HG03342 (cell line): ENCODE measurements at regions not wholly inside any gene's neighbourhood (a gene's known extent, or its start where the extent isn't known, plus 50 kb on each side); places are given as distances from the start of the nearest gene placed in this dataset.

ENCODE experiments used
- ATAC-seq: cut with Tn5 transposase; IDR thresholded peaks from one replicate; pipeline ENCODE4 v1.9.1; 2021; ENCODE audit warnings: mild to moderate bottlenecking, moderate library complexity; ENCODE audit not compliant: unreplicated experiment

- no peak for ATAC-seq
These were observed 123.7 kb upstream of the CTBP2 start for GRCh38 chr10:125283836-125284614.

GRCh38 chr10:125283191-125283835, 123.0 kb upstream of the CTBP2 start:
- no peak for ATAC-seq

- ATAC-seq, result no peak
These were observed 120.7 kb upstream of the CTBP2 start for GRCh38 chr10:125281091-125281490.

- no peak for ATAC-seq
These were observed 115.8 kb upstream of the CTBP2 start for GRCh38 chr10:125276133-125276532.

- ATAC-seq, result no peak
These were observed 114.6 kb upstream of the CTBP2 start for GRCh38 chr10:125274961-125275360.

GRCh38 chr10:125273023-125273422, 112.7 kb upstream of the CTBP2 start:
- ATAC-seq, result no peak

- ATAC-seq, result no peak
These were observed 109.4 kb upstream of the CTBP2 start for GRCh38 chr10:125269716-125270115.

- ATAC-seq, result no peak
These were observed 106.6 kb upstream of the CTBP2 start for GRCh38 chr10:125266966-125267365.

GRCh38 chr10:125266541-125266940, 106.2 kb upstream of the CTBP2 start:
- no peak for ATAC-seq

GRCh38 chr10:125265579-125265955, 105.2 kb upstream of the CTBP2 start:
- ATAC-seq, result no peak

GRCh38 chr10:125264757-125265578, 104.6 kb upstream of the CTBP2 start:
- ATAC-seq, result no peak

- ATAC-seq, result no peak
These were observed 103.7 kb upstream of the CTBP2 start for GRCh38 chr10:125264091-125264490.

GRCh38 chr10:125263551-125263950, 103.2 kb upstream of the CTBP2 start:
- ATAC-seq, result no peak

- ATAC-seq, result no peak
These were observed 102.6 kb upstream of the CTBP2 start for GRCh38 chr10:125262920-125263319.

- no peak for ATAC-seq
These were observed 102.0 kb upstream of the CTBP2 start for GRCh38 chr10:125262409-125262808.

- no peak for ATAC-seq
These were observed 101.3 kb upstream of the CTBP2 start for GRCh38 chr10:125261491-125262186.

GRCh38 chr10:125260260-125260659, 99.9 kb upstream of the CTBP2 start:
- no peak for ATAC-seq

GRCh38 chr10:125259651-125260050, 99.3 kb upstream of the CTBP2 start:
- no peak for ATAC-seq

- ATAC-seq, result no peak
These were observed 98.3 kb upstream of the CTBP2 start for GRCh38 chr10:125258676-125259075.

- ATAC-seq, result no peak
These were observed 97.3 kb upstream of the CTBP2 start for GRCh38 chr10:125257521-125258108.

- no peak for ATAC-seq
These were observed 95.7 kb upstream of the CTBP2 start for GRCh38 chr10:125256026-125256425.
